ENCODE measurements at regions not wholly inside any gene's neighbourhood (a gene's known extent, or its start where the extent isn't known, plus 50 kb on each side); places are given as distances from the start of the nearest gene placed in this dataset.

GRCh38 chrX:38856670-38857265, 55.5 kb downstream of the MID1IP1 start:
- Histone ChIP-seq H3K27me3 (no peaks in the 10 kb centered on the region), H3K27ac (no peak overlapping the region), H3K4me3 (no peak overlapping the region), H3K9me3 (no peaks in the 10 kb centered on the region), H3K36me3 (no peaks in the 10 kb centered on the region), H3K4me1 (no peaks in the 10 kb centered on the region)
- no peak for DNase-seq
- TF ChIP-seq CTCF (IDR thresholded peaks at IDR 0.05) (no peak), POLR2A (IDR thresholded peaks at IDR 0.05) (no peak)
- intact Hi-C loops (cut with DNase I; ENCODE audit: low total_unique reads), result no loop called here

GRCh38 chrX:38857736-38858523, 56.7 kb downstream of the MID1IP1 start:
- H3K27me3 ChIP-seq, result no peaks in the 10 kb centered on the region
- intact Hi-C loops (cut with DNase I; ENCODE audit: low total_unique reads), result no loop called here
- no peak overlapping the region for H3K4me3 ChIP-seq
- no peak overlapping the region for H3K27ac ChIP-seq
- TF ChIP-seq POLR2A (IDR thresholded peaks at IDR 0.05) (no peak), CTCF (IDR thresholded peaks at IDR 0.05) (no peak)
- H3K9me3 ChIP-seq, result no peaks in the 10 kb centered on the region
- no peaks in the 10 kb centered on the region for H3K4me1 ChIP-seq
- H3K36me3 ChIP-seq, result no peaks in the 10 kb centered on the region
- no peak for DNase-seq

- no peak overlapping the region for H3K27ac ChIP-seq
- TF ChIP-seq POLR2A (IDR thresholded peaks at IDR 0.05), result no peak
- TF ChIP-seq CTCF (IDR thresholded peaks at IDR 0.05), result no peak
- no peak overlapping the region for H3K4me3 ChIP-seq
- intact Hi-C loops (cut with DNase I; ENCODE audit: low total_unique reads), result no loop called here
- H3K36me3 ChIP-seq, result no peaks in the 10 kb centered on the region
- H3K9me3 ChIP-seq, result no peaks in the 10 kb centered on the region
- H3K27me3 ChIP-seq, result no peaks in the 10 kb centered on the region
- no peaks in the 10 kb centered on the region for H3K4me1 ChIP-seq
- DNase-seq, result no peak
These were observed 58.3 kb downstream of the MID1IP1 start for GRCh38 chrX:38859602-38860001.

GRCh38 chrX:38860106-38861013, 59.1 kb downstream of the MID1IP1 start:
- no peaks in the 10 kb centered on the region for H3K4me1 ChIP-seq
- H3K36me3 ChIP-seq, result no peaks in the 10 kb centered on the region
- intact Hi-C loops (cut with DNase I; ENCODE audit: low total_unique reads), result no loop called here
- no peak overlapping the region for H3K27ac ChIP-seq
- H3K9me3 ChIP-seq, result no peaks in the 10 kb centered on the region
- DNase-seq, result no peak
- no peak overlapping the region for H3K4me3 ChIP-seq
- TF ChIP-seq POLR2A (IDR thresholded peaks at IDR 0.05) (no peak), CTCF (IDR thresholded peaks at IDR 0.05) (no peak)
- H3K27me3 ChIP-seq, result no peaks in the 10 kb centered on the region

Data from uterus (tissue), 3 donors.